CD4-positive, CD25-positive, alpha-beta regulatory T cell (primary cell): ENCODE measurements at regions not wholly inside any gene's neighbourhood (a gene's known extent, or its start where the extent isn't known, plus 50 kb on each side); places are given as distances from the start of the nearest gene placed in this dataset.
"Not testable (repeated sequence)": the region's sequence is repeated elsewhere in the genome, so short reads cannot be mapped to it uniquely, and the experiment has no call there.

ENCODE experiments used
- ATAC-seq, 2 donors: fragments of 150-1000 bp; cut with Tn5 transposase; one replicate each; pipeline ENCODE4 v1.10.0; 2021; ENCODE audit warnings: low read depth in 2 of 2, moderate number of reproducible peaks in 2 of 2, moderate library complexity in 1 of 2
- DNase-seq, 3 donors: peaks; one replicate each; pipeline versions ENCODE4 v3.0.0 to v3.0.0-alpha.2; 2012 to 2022; ENCODE audit warnings: mixed read lengths in 1 of 3
- H3K27ac ChIP-seq: one replicate; pipeline ENCODE4 v1.7.0; 2013; ENCODE audit warnings: mild to moderate bottlenecking, low read length; ENCODE audit not compliant: insufficient read depth, poor library complexity, severe bottlenecking
- H3K27me3 ChIP-seq: one replicate; pipeline ENCODE4 v1.7.0; 2013; ENCODE audit warnings: low read length; ENCODE audit not compliant: control insufficient read depth, insufficient read depth
- H3K36me3 ChIP-seq: one replicate; pipeline ENCODE4 v1.7.0; 2013; ENCODE audit warnings: mild to moderate bottlenecking, low read length, moderate library complexity; ENCODE audit not compliant: control insufficient read depth, insufficient read depth
- H3K4me1 ChIP-seq: 2 replicates; pipeline ENCODE4 v1.7.0; 2013; ENCODE audit warnings: mild to moderate bottlenecking, low read length; ENCODE audit not compliant: insufficient read depth, control insufficient read depth, poor library complexity, severe bottlenecking
- H3K4me3 ChIP-seq: one replicate; pipeline ENCODE4 v1.7.0; 2013; ENCODE audit warnings: low read depth, mild to moderate bottlenecking, low read length, moderate library complexity
- H3K9me3 ChIP-seq, 2 experiments: 1 replicate in 1 of 2; 2 replicates in 1 of 2; pipeline ENCODE4 v1.7.0; 2013; ENCODE audit warnings: low read length in 2 of 2, mild to moderate bottlenecking in 1 of 2, moderate library complexity in 1 of 2; ENCODE audit not compliant: control insufficient read depth in 2 of 2
- H3K27ac Mint-ChIP-seq, 3 donors: one replicate each; pipeline ENCODE4 v1.8.0; 2020 to 2022; ENCODE audit warnings: mild to moderate bottlenecking in 3 of 3, mixed read lengths in 3 of 3, moderate library complexity in 2 of 3
- H3K27me3 Mint-ChIP-seq: one replicate; pipeline ENCODE4 v1.8.0; 2022; ENCODE audit warnings: mild to moderate bottlenecking, mixed read lengths
- H3K36me3 Mint-ChIP-seq: one replicate; pipeline ENCODE4 v1.8.0; 2020; ENCODE audit warnings: mixed read lengths
- H3K4me1 Mint-ChIP-seq, 4 donors: one replicate each; pipeline ENCODE4 v1.8.0; 2020 to 2022; ENCODE audit warnings: mixed read lengths in 4 of 4, mild to moderate bottlenecking in 1 of 4
- H3K4me3 Mint-ChIP-seq, 4 donors: one replicate each; pipeline ENCODE4 v1.8.0; 2020 to 2022; ENCODE audit warnings: mild to moderate bottlenecking in 4 of 4, mixed read lengths in 4 of 4, moderate library complexity in 3 of 4
- H3K9me3 Mint-ChIP-seq, 7 donors: one replicate each; pipeline ENCODE4 v1.8.0; 2020 to 2022; ENCODE audit warnings: mixed read lengths in 7 of 7, mild to moderate bottlenecking in 3 of 7, moderate library complexity in 2 of 7

DNA sequence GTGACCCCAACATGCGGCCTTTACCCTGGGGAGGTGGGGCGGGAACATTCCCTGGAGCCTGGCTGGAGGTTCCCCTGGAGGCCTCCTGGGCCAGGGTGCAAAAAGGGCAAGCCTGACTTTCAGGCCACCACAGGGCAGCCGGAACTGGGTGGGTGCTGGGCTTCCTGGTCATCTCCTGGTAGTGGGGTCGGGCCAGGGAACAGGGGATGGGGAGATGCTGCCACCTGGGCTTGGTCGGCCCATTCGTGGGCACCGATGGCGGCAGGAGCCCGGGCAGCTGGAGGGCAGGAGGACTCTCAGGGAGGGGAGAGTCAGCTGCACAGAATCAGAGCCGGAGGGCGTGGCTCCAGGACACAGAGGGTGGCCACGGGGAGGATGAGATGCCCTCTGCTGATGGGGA, 112.0 kb upstream of the EFCAB3 start:
- not testable (repeated sequence) for H3K27me3 ChIP-seq, H3K9me3 ChIP-seq, DNase-seq, H3K27ac ChIP-seq, ATAC-seq, H3K4me1 Mint-ChIP-seq, H3K27ac Mint-ChIP-seq, H3K4me3 ChIP-seq, H3K36me3 ChIP-seq, H3K27me3 Mint-ChIP-seq, H3K9me3 Mint-ChIP-seq, H3K36me3 Mint-ChIP-seq, H3K4me3 Mint-ChIP-seq, H3K4me1 ChIP-seq

GRCh38 chr17:62264974-62265373, 115.4 kb upstream of the EFCAB3 start:
- not testable (repeated sequence) for H3K27me3 ChIP-seq, H3K27me3 Mint-ChIP-seq, H3K4me3 Mint-ChIP-seq, H3K4me1 ChIP-seq, H3K36me3 Mint-ChIP-seq, H3K9me3 Mint-ChIP-seq, DNase-seq, H3K4me3 ChIP-seq, H3K27ac Mint-ChIP-seq, H3K9me3 ChIP-seq, H3K36me3 ChIP-seq, H3K27ac ChIP-seq, H3K4me1 Mint-ChIP-seq, ATAC-seq

GRCh38 chr17:62255791-62256190, 124.6 kb upstream of the EFCAB3 start:
- not testable (repeated sequence) for H3K9me3 ChIP-seq, DNase-seq, H3K4me1 ChIP-seq, H3K36me3 Mint-ChIP-seq, H3K4me1 Mint-ChIP-seq, H3K27ac ChIP-seq, H3K4me3 Mint-ChIP-seq, H3K36me3 ChIP-seq, H3K4me3 ChIP-seq, H3K27ac Mint-ChIP-seq, ATAC-seq, H3K27me3 ChIP-seq, H3K9me3 Mint-ChIP-seq
- H3K27me3 Mint-ChIP-seq = peaks cover 20% of the 10 kb centered on the region

DNA sequence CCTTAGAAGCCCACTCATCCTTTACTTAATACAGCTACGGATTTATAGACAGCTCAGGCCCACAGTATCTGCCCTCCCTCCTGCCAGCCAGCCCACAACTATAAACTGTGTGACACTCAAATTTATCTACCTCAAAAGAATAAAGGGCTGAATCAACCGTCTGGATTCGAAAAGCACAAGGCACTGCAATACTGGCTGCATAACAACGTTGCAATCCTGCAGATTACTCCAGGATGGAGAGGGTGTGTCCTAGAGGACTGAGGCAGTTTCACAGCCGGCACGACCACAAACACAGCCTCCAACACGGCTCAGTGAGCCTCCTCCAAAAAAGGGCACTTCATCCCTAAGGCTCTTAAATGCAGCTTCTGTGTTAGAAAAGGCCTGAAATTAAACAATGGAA, 138.3 kb upstream of the EFCAB3 start:
- ATAC-seq, H3K27ac Mint-ChIP-seq, H3K27me3 ChIP-seq, H3K4me3 Mint-ChIP-seq, H3K9me3 ChIP-seq, H3K4me3 ChIP-seq, DNase-seq, H3K4me1 ChIP-seq, H3K4me1 Mint-ChIP-seq, H3K27ac ChIP-seq, H3K36me3 Mint-ChIP-seq, H3K36me3 ChIP-seq, H3K9me3 Mint-ChIP-seq: not testable (repeated sequence)
- peaks cover 25% of the 10 kb centered on the region for H3K27me3 Mint-ChIP-seq

- not testable (repeated sequence) for DNase-seq, H3K36me3 ChIP-seq, H3K27ac Mint-ChIP-seq, H3K27me3 ChIP-seq, H3K4me3 Mint-ChIP-seq, H3K36me3 Mint-ChIP-seq, H3K9me3 ChIP-seq, H3K4me1 ChIP-seq, H3K9me3 Mint-ChIP-seq, H3K27ac ChIP-seq, H3K4me1 Mint-ChIP-seq, ATAC-seq, H3K4me3 ChIP-seq
- peaks cover 29% of the 10 kb centered on the region for H3K27me3 Mint-ChIP-seq
These were observed 140.8 kb upstream of the EFCAB3 start for GRCh38 chr17:62239569-62239968.

GRCh38 chr17:62238551-62239338, 141.6 kb upstream of the EFCAB3 start:
- not testable (repeated sequence) for ATAC-seq, H3K36me3 Mint-ChIP-seq, H3K4me3 ChIP-seq, H3K9me3 Mint-ChIP-seq, H3K27ac ChIP-seq, H3K4me1 ChIP-seq, H3K4me3 Mint-ChIP-seq, H3K36me3 ChIP-seq, H3K27ac Mint-ChIP-seq, DNase-seq, H3K4me1 Mint-ChIP-seq, H3K9me3 ChIP-seq, H3K27me3 ChIP-seq
- peaks cover 29% of the 10 kb centered on the region for H3K27me3 Mint-ChIP-seq

DNA sequence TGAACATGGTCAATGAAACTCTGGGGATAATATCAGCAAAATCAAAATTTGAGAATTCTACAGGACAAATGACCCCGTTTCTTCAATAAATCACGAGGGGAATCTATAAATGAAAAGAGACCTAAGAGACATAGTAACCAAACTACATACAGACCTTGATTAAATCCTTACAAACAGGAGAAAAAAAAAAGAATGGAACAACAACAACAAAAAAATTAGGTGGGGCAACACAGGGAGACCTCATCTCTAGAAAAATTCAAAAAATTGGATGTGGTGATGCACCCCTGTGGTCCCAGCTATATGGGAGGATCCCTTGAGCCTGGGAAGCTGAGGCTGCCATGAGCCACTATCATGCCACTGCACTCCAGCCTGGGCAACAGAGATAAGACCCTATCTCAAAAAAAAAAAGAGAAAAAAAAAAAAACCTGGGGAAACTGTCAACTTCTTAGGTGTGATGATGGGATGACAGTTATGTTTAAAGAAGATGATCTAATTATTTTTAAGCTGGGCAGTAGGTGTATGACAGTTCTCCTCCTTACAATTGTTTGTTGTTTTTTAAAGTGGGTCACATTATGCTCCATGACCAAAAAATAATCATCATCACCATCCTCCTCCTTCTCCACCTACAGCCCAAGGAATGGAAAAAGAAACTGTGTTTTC, 146.4 kb upstream of the EFCAB3 start:
- not testable (repeated sequence) for H3K9me3 ChIP-seq, H3K27ac ChIP-seq, ATAC-seq, H3K9me3 Mint-ChIP-seq, H3K27me3 ChIP-seq, H3K4me1 ChIP-seq, H3K4me1 Mint-ChIP-seq, H3K4me3 ChIP-seq, H3K36me3 ChIP-seq, H3K27ac Mint-ChIP-seq, H3K36me3 Mint-ChIP-seq, DNase-seq, H3K4me3 Mint-ChIP-seq
- H3K27me3 Mint-ChIP-seq = peaks cover 16% of the 10 kb centered on the region

DNA sequence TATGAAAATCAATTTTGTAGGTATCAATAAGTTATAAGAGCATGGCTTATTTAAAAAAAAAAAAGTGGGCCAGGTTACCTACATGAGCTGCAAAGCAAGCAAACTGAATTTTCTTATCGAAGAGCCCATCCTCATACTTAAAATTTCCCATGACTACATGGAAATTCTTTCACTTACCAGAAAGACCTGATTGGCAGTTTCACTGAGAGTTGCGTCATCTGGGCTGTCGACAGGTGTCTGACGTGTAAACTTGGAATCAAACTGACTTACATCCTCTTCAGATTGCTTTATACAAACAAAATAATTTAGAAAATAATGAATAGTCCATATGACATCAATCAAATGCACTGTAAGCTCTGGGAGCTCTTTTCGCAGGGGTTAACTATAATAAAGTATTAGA, 149.1 kb upstream of the EFCAB3 start:
- not testable (repeated sequence) for H3K27me3 Mint-ChIP-seq, H3K9me3 Mint-ChIP-seq, H3K27ac ChIP-seq, DNase-seq, H3K36me3 ChIP-seq, H3K36me3 Mint-ChIP-seq, H3K27me3 ChIP-seq, H3K4me1 Mint-ChIP-seq, ATAC-seq, H3K4me3 ChIP-seq, H3K27ac Mint-ChIP-seq, H3K4me1 ChIP-seq, H3K9me3 ChIP-seq, H3K4me3 Mint-ChIP-seq
